T-helper 1 cell treated with Interleukin-12 subunit alpha and Interleukin-12 subunit beta and Interleukin-4 antibody, amounts not matched to agents 30 μg/mL and 1 μg/mL, for 36 hours (primary cell): ENCODE measurements at regions not wholly inside any gene's neighbourhood (a gene's known extent, or its start where the extent isn't known, plus 50 kb on each side); places are given as distances from the start of the nearest gene placed in this dataset.

Source experiments
- H3K27ac Mint-ChIP-seq: one replicate; pipeline ENCODE4 v1.8.0; 2021; ENCODE audit warnings: mild to moderate bottlenecking, mixed read lengths
- H3K27me3 Mint-ChIP-seq: one replicate; pipeline ENCODE4 v1.8.0; 2021; ENCODE audit warnings: low read depth, mixed read lengths
- H3K36me3 Mint-ChIP-seq: one replicate; pipeline ENCODE4 v1.8.0; 2021; ENCODE audit warnings: low read depth, mixed read lengths
- H3K4me1 Mint-ChIP-seq: one replicate; pipeline ENCODE4 v1.8.0; 2021; ENCODE audit warnings: low read depth, mixed read lengths
- H3K4me3 Mint-ChIP-seq: one replicate; pipeline ENCODE4 v1.8.0; 2021; ENCODE audit warnings: mild to moderate bottlenecking, moderate library complexity, mixed read lengths
- H3K9me3 Mint-ChIP-seq: one replicate; pipeline ENCODE4 v1.8.0; 2021; ENCODE audit warnings: mixed read lengths

GRCh38 chr16:6644916-6645315, 687.7 kb upstream of the RBFOX1 start:
- peaks cover 6% of the 10 kb centered on the region for H3K27me3 Mint-ChIP-seq
- no peaks in the 10 kb centered on the region for H3K36me3 Mint-ChIP-seq
- no peaks in the 10 kb centered on the region for H3K9me3 Mint-ChIP-seq
- H3K4me1 Mint-ChIP-seq = peaks cover 4% of the 10 kb centered on the region
- no peak overlapping the region for H3K27ac Mint-ChIP-seq
- H3K4me3 Mint-ChIP-seq = no peak overlapping the region

- H3K27ac Mint-ChIP-seq = no peak overlapping the region
- H3K9me3 Mint-ChIP-seq = no peaks in the 10 kb centered on the region
- no peak overlapping the region for H3K4me3 Mint-ChIP-seq
- H3K36me3 Mint-ChIP-seq = no peaks in the 10 kb centered on the region
- peaks cover 4% of the 10 kb centered on the region for H3K4me1 Mint-ChIP-seq
- H3K27me3 Mint-ChIP-seq = peaks cover 6% of the 10 kb centered on the region
Observed at GRCh38 chr16:6643080-6643686, 689.5 kb upstream of the RBFOX1 start.

- H3K27me3 Mint-ChIP-seq = peaks cover 6% of the 10 kb centered on the region
- no peaks in the 10 kb centered on the region for H3K9me3 Mint-ChIP-seq
- H3K36me3 Mint-ChIP-seq = no peaks in the 10 kb centered on the region
- H3K4me3 Mint-ChIP-seq = no peak overlapping the region
- H3K27ac Mint-ChIP-seq = no peak overlapping the region
- H3K4me1 Mint-ChIP-seq = peaks cover 4% of the 10 kb centered on the region
Observed at GRCh38 chr16:6642271-6642670, 690.4 kb upstream of the RBFOX1 start.

- no peaks in the 10 kb centered on the region for H3K9me3 Mint-ChIP-seq
- no peaks in the 10 kb centered on the region for H3K36me3 Mint-ChIP-seq
- H3K4me1 Mint-ChIP-seq = peaks cover 4% of the 10 kb centered on the region
- peaks cover 6% of the 10 kb centered on the region for H3K27me3 Mint-ChIP-seq
- H3K4me3 Mint-ChIP-seq = no peak overlapping the region
- no peak overlapping the region for H3K27ac Mint-ChIP-seq
Observed at GRCh38 chr16:6641091-6641490, 691.6 kb upstream of the RBFOX1 start.

- Mint-ChIP-seq H3K4me3 (no peak overlapping the region), H3K36me3 (no peaks in the 10 kb centered on the region), H3K4me1 (no peaks in the 10 kb centered on the region), H3K27me3 (no peaks in the 10 kb centered on the region), H3K27ac (no peak overlapping the region), H3K9me3 (no peaks in the 10 kb centered on the region)
Observed at GRCh38 chr16:6636457-6636856, 696.2 kb upstream of the RBFOX1 start.

GRCh38 chr16:6634151-6634550, 698.5 kb upstream of the RBFOX1 start:
- H3K9me3 Mint-ChIP-seq = no peaks in the 10 kb centered on the region
- H3K36me3 Mint-ChIP-seq = no peaks in the 10 kb centered on the region
- H3K27me3 Mint-ChIP-seq = no peaks in the 10 kb centered on the region
- H3K27ac Mint-ChIP-seq = no peak overlapping the region
- no peaks in the 10 kb centered on the region for H3K4me1 Mint-ChIP-seq
- H3K4me3 Mint-ChIP-seq = no peak overlapping the region

- H3K36me3 Mint-ChIP-seq = no peaks in the 10 kb centered on the region
- H3K4me1 Mint-ChIP-seq = no peaks in the 10 kb centered on the region
- H3K4me3 Mint-ChIP-seq = no peak overlapping the region
- H3K27ac Mint-ChIP-seq = no peak overlapping the region
- H3K27me3 Mint-ChIP-seq = no peaks in the 10 kb centered on the region
- no peaks in the 10 kb centered on the region for H3K9me3 Mint-ChIP-seq
Observed at GRCh38 chr16:6633456-6633855, 699.2 kb upstream of the RBFOX1 start.

- no peaks in the 10 kb centered on the region for H3K36me3 Mint-ChIP-seq
- no peaks in the 10 kb centered on the region for H3K4me1 Mint-ChIP-seq
- H3K27ac Mint-ChIP-seq = no peak overlapping the region
- H3K4me3 Mint-ChIP-seq = no peak overlapping the region
- H3K27me3 Mint-ChIP-seq = no peaks in the 10 kb centered on the region
- peaks cover 9% of the 10 kb centered on the region for H3K9me3 Mint-ChIP-seq
Observed at GRCh38 chr16:6629110-6629509, 703.5 kb upstream of the RBFOX1 start.

- peaks cover 14% of the 10 kb centered on the region for H3K9me3 Mint-ChIP-seq
- H3K27ac Mint-ChIP-seq = no peak overlapping the region
- H3K4me1 Mint-ChIP-seq = no peaks in the 10 kb centered on the region
- no peak overlapping the region for H3K4me3 Mint-ChIP-seq
- no peaks in the 10 kb centered on the region for H3K27me3 Mint-ChIP-seq
- no peaks in the 10 kb centered on the region for H3K36me3 Mint-ChIP-seq
Observed at GRCh38 chr16:6625606-6626005, 707.0 kb upstream of the RBFOX1 start.

- no peak overlapping the region for H3K4me3 Mint-ChIP-seq
- no peak overlapping the region for H3K27ac Mint-ChIP-seq
- peaks cover 28% of the 10 kb centered on the region for H3K9me3 Mint-ChIP-seq
- H3K36me3 Mint-ChIP-seq = no peaks in the 10 kb centered on the region
- no peaks in the 10 kb centered on the region for H3K27me3 Mint-ChIP-seq
- no peaks in the 10 kb centered on the region for H3K4me1 Mint-ChIP-seq
Observed at GRCh38 chr16:6618874-6619273, 713.8 kb upstream of the RBFOX1 start.

- no peak overlapping the region for H3K27ac Mint-ChIP-seq
Observed at GRCh38 chr16:6616746-6617145, 715.9 kb upstream of the RBFOX1 start.

GRCh38 chr16:6615636-6616035, 717.0 kb upstream of the RBFOX1 start:
- H3K9me3 Mint-ChIP-seq = peaks cover 32% of the 10 kb centered on the region
- H3K4me3 Mint-ChIP-seq = no peak overlapping the region
- H3K27ac Mint-ChIP-seq = no peak overlapping the region
- no peaks in the 10 kb centered on the region for H3K36me3 Mint-ChIP-seq
- no peaks in the 10 kb centered on the region for H3K27me3 Mint-ChIP-seq
- H3K4me1 Mint-ChIP-seq = no peaks in the 10 kb centered on the region

More at GRCh38 chr16:6616746-6617145, 715.9 kb upstream of the RBFOX1 start:
- no peaks in the 10 kb centered on the region for H3K4me1 Mint-ChIP-seq
- H3K27me3 Mint-ChIP-seq = no peaks in the 10 kb centered on the region
- H3K36me3 Mint-ChIP-seq = no peaks in the 10 kb centered on the region
- H3K9me3 Mint-ChIP-seq = peaks cover 30% of the 10 kb centered on the region
- no peak overlapping the region for H3K4me3 Mint-ChIP-seq

- Mint-ChIP-seq H3K27ac (no peak overlapping the region), H3K9me3 (peaks cover 17% of the 10 kb centered on the region), H3K27me3 (no peaks in the 10 kb centered on the region), H3K36me3 (no peaks in the 10 kb centered on the region), H3K4me1 (no peaks in the 10 kb centered on the region), H3K4me3 (no peak overlapping the region)
Observed at GRCh38 chr16:6611535-6611934, 721.1 kb upstream of the RBFOX1 start.

- no peak overlapping the region for H3K4me3 Mint-ChIP-seq
- H3K36me3 Mint-ChIP-seq = no peaks in the 10 kb centered on the region
- H3K4me1 Mint-ChIP-seq = no peaks in the 10 kb centered on the region
- H3K9me3 Mint-ChIP-seq = peaks cover 7% of the 10 kb centered on the region
- H3K27ac Mint-ChIP-seq = no peak overlapping the region
- H3K27me3 Mint-ChIP-seq = no peaks in the 10 kb centered on the region
Observed at GRCh38 chr16:6605490-6605889, 727.2 kb upstream of the RBFOX1 start.

- H3K9me3 Mint-ChIP-seq = peaks cover 7% of the 10 kb centered on the region
- no peaks in the 10 kb centered on the region for H3K4me1 Mint-ChIP-seq
- H3K36me3 Mint-ChIP-seq = no peaks in the 10 kb centered on the region
Observed at GRCh38 chr16:6603780-6604325, 728.8 kb upstream of the RBFOX1 start.

GRCh38 chr16:6602405-6602804, 730.2 kb upstream of the RBFOX1 start:
- Mint-ChIP-seq H3K27me3 (no peaks in the 10 kb centered on the region), H3K9me3 (peaks cover 6% of the 10 kb centered on the region), H3K27ac (no peak overlapping the region), H3K4me1 (no peaks in the 10 kb centered on the region), H3K4me3 (no peak overlapping the region), H3K36me3 (no peaks in the 10 kb centered on the region)

More at GRCh38 chr16:6603780-6604325, 728.8 kb upstream of the RBFOX1 start:
- Mint-ChIP-seq H3K4me3 (no peak overlapping the region), H3K27ac (no peak overlapping the region), H3K27me3 (no peaks in the 10 kb centered on the region)
